Hematopoietic multipotent progenitor cell treated with erythropoietin and hydrocortisone succinate and interleukin-3 and kit ligand, for 6 days (in vitro differentiated cells): ENCODE measurements at regions not wholly inside any gene's neighbourhood (a gene's known extent, or its start where the extent isn't known, plus 50 kb on each side); places are given as distances from the start of the nearest gene placed in this dataset.

Source experiments
- DNase-seq: peaks from one replicate; pipeline ENCODE4 v3.0.0-alpha.2; 2015

DNA sequence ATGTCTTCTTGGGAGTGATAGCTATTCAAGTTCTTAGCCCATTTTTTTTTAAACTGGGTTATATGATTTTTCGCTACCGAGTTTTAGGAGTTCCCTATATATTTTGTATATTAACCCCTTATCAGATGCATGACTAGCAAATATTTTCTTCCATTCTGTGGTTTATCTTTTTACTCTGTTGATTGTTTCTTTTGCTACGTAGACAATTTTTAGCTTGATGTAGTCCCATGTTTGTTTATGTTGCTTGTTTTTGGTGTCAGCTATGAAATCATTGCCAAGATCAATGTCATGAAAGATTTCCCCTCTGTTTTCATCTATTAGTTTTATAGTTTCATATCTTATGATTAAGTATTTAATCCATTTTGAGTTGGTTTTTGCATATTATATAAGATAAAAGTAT lies 480.5 kb downstream of the CDH11 start:
- DNase-seq, result no peak

DNA sequence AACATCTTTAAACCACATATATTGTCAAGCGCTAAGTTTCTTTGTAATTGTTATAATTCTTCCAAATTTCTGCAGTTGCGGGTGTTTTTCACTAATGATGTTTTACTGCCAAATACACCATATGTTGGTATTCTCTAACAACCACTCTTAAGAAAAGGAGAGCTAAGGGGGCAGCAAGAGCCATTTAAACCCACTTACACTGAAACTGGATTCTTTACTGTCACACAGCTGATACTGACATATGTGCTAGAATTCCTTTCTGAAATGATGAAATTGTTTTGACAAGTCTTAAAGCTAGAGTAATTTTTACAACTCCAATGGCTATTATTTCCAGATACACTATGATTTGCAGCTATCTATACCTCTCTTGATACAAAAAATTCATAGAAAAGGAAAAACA lies 483.1 kb downstream of the CDH11 start:
- no peak for DNase-seq

DNA sequence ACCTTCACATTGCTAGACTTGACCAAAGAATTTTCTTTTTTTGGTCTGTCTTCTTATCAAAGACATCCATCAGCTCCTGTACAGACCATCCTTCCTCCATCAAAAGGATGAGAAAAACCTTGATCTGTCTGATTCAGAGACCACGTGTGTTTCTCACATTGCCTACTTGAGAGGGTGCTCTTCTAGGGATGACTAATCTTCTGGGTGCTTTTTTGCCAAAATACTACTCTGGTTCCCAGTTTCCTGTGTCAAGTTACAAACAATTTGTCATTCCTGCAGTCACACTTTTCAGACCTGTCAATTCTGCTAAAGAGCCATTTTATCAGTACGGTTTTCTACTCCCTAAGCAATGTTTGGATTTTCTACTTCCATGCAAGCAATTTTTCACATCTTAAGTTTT lies 492.2 kb downstream of the CDH11 start:
- DNase-seq, result no peak

DNA sequence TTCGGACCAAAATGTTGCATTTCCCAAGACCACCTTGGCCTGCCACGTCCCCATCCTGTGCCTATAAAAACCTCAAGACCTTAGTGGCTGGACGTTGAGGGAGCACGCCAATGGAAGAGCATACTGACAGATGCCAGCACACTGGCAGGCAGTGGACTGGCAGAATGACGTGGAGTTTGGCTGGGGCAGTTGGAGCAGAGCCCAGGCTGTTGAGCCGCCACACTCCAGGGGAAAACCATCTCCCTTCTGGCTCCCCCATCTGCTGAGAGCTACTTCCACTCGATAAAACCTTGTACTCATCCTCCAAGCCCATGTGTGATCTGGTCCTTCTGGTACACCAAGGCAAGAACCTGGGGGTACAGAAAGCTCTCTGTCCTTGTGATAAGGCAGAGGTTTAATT lies 494.1 kb downstream of the CDH11 start:
- no peak for DNase-seq

DNA sequence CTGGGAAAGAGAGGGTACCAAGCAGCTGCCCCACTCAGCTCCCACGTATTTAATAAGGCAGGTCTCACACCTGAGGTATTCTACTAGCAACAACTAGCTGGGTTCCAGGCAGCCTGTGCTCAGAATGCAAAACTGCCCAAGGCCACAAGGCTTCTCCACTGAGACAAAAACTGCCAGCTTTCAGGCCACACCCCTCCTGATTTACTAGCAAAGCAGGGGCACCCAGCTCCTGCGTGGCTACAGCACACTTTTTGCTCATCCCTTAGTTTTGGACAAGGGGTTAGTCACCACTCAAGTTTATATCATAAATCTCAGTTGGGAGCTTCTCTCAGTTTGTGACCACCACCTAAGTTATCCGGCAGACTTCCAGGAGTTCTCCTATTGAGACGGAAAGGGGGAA lies 494.6 kb downstream of the CDH11 start:
- no peak for DNase-seq

DNA sequence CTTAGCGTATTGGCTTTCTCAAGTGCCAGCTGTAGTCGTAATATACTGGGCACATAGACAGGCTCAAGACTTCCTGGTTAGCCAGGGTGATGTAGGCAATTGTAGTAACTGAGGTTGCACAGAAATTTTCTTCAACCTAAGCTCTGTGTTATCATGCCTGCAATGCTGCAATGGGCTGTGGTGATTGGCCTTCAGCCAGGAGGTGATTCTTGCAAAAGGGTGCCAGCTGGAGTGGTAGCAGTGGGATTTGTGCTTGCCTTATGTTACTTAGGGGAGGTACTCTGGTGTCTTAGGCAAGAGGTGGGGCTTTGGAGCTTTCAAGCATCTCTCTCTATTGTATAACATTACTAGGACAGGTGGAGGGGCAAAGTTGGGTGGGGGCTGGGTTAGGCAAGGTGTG lies 495.1 kb downstream of the CDH11 start:
- DNase-seq, result no peak

DNA sequence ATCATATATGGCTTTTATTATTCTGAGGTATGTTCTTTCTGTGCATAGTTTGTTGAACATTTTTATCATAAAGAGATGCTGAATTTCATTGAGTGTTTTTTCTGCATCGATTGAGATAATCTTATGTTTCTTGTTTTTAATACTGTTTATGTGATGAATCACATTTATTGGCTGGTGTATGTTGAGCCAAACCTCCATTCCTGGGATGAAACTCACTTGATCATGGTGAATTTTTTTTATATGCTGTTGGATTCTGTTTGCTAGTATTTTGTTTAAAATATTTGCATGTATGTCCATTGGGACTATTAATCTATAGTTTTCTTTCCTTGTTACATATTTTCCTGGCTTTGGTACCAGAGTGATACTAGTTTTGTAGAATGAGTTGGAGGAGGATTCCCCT lies 500.2 kb downstream of the CDH11 start:
- DNase-seq, result no peak

DNA sequence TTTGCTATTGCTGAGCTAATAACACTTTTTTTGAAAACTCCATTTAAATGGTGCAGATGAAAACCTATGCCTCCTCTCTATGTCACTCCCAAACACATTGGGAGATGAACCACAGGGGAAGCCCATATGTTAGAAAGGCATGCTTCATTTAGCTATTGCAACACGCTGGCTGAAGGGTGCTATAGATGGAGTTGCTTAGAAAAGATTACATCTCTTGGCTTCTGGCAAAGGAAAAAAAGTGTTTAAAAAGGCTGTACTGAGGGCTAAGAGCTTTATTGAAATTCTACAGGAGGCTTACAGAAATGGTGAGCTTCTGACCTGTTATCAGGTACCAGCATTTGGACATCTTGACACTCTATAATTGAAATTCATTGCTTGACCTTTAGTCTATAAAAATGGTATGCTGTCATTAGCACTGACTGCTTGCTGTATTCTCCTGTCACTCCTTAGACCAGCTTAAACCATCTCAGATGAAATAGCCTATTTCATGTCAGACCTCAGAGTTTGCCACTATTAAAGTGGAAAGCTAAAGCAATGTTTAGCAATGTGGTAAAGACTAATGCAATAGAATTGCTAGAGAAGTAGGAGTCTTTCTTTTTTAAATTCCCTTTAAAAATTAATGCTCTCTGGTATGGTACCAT lies 503.9 kb downstream of the CDH11 start:
- DNase-seq, result no peak

DNA sequence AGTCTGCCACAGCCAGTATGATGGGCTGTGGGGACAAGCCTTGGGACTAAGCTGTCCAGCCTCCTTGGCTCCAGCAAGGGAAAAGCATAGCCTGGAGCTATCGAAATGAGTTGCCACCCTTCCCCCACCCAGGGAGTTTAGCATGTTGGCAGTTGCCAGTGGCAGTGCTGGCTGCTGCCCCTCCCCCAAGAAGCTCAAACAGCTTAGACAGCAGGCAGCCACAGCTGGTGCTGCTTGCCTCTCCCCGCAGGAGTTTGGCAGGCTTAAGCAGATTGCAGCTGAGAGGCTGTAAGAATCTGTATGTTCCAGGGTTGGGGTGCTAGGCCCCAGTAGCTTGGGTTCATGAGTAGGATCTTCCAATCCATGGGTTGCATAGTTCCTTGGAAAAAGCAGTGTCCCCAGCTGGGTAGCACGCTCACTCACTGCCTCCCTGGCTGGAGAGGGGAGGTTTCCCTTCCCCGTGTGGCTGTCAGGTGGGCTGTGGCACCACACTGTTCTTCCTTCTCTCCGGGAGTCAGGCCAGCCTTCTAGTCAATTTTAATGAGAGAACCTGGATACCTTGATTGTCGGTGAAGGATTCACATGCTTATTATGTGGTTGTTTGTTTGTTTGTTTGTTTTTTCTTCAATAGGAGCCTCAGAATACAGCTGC lies 506.1 kb downstream of the CDH11 start:
- DNase-seq, result no peak

DNA sequence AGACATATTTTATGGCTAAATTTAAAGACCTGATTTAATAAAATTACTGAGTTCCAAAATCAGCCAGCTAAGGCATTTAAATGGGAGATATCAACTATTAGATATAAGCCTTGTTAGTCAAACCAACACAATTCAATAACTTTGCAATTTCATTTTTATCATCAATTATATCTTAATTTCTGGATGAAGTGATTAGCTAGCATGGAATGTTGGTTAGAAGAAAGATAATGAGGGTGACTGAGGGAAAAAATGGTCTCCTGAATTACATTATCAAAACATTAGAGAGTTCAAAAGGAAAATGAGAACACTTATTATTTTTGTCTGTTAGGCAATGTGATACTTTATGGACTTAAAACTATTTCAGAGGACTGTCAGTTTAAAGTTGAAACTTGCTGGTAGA lies 525.7 kb downstream of the CDH11 start:
- DNase-seq, result no peak

DNA sequence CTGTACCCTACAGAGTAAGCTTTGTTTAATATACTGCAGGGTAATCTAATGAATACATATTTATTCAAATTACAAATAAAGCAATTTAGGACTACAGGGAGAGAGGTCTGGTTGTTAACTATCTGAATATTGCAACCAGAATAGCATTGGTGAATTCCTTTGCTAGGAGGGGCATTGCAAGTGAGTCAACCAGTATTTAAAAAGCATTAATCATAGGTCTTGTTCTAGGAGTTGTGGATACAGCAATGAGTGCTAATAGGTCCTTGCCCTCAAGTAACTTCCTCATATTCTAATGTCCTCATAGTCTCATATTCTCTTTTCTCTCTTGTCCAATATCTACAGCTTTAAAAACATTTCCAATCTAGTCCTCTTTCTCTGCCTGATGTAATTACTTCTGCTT lies 531.4 kb downstream of the CDH11 start:
- no peak for DNase-seq

DNA sequence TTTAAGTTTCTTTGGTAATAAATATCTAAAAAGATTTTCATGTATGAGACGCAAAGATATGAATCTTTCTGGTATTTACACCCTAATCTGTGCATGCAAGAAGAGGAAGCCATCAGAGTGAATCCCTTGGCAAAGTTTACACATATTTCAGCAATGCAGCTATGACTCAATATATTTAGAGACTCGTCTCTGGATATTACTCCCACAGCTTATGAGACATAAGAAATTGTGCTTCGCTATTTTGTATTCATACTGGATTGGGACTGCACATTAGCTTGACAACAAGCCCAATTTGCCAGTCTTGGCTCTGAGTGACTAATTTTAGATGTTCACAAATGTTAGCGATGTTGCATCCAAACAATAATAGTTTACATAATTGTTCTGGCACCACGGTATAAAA lies 532.0 kb downstream of the CDH11 start:
- no peak for DNase-seq

DNA sequence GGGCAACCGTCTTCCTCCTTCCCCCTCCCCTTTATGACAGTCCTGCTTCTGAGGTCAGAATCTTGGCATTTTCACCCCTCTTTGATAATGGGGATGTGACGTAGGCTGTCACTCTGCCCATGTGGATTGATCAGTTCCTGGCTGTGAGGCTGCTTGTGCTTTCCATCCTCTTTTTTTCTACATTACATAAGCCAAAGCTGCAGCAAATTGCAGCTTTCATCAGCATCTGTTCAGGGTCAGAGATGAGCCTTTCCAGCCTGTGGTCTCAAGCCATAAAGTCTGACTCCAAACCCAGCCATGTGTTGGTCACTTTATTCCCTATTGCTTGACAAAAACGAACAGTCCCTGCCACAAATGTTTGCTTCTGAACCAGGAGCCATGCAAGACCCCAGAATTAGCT lies 535.1 kb downstream of the CDH11 start:
- DNase-seq, result no peak

DNA sequence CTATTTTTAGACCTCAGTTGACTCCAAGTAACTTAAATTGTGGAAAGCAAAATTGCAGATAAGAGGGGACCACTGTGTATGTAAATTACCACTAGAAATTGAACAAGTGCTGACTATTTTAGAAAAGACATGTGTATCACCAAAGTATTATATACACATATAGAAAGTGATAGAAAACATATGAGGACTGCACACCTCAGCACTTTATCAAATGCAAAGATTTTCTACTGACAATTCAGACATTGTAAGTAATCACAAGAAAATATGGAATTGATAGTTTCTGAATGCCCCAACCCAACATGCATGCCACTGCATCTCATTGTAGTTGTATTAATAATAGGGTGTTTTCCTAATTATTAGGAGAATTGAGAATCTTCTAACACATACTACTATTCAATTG lies 536.5 kb downstream of the CDH11 start:
- DNase-seq, result no peak

DNA sequence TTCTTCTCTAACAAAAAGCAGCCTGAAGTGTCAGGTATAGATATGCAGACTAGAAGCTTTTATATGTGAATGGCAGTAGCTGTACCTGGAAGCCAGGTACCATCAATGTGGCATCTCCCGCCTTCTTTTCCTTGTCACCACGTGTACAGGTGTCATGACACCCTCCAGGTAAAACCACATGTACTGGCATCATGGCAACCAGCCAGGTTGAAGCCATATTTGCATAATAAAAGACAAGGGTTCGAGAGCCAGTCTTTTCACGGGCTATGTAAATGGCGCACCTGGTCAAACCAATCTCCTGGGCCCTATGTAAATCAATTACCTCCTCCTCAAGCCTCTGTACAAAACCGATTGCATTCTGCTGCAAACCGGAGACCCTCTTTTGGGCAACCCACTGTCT lies 541.3 kb downstream of the CDH11 start:
- DNase-seq, result no peak

DNA sequence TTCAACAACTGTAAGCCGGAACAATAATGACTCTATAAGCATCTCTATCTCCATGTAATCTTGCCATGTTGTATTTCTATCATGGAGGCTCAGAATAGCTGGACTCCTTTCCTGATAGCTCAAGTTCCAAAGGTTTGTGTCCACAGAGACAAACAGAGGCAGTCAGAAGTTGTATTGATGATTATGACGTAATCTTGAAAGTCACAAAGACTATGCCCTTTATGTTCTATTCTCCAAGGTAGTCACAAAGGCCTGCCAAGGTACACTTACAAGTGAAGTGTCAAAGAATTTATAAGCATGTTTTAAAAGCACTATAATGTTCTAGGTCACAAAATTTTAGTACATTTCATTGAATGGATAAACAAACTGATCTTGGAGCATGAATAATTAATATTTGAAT lies 542.2 kb downstream of the CDH11 start:
- DNase-seq, result no peak

DNA sequence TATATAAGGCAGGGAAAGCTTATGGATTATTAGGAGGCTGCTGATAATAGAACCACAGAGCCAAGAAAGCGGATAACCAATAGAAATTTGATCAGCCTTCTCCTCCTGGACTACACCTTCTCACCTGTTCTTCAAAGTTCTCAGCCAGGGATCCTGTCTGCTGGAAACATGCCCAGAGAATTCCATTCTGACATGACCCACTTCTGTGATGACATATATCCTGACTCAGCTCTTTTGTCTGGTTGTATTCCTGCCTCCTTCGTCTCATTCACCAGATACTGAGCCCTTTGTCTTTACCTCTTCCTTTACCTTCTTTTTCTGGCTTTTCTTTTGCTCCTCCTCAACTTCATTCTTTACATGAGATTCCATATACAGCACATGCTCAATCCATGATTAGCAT lies 576.1 kb downstream of the CDH11 start:
- DNase-seq, result no peak

DNA sequence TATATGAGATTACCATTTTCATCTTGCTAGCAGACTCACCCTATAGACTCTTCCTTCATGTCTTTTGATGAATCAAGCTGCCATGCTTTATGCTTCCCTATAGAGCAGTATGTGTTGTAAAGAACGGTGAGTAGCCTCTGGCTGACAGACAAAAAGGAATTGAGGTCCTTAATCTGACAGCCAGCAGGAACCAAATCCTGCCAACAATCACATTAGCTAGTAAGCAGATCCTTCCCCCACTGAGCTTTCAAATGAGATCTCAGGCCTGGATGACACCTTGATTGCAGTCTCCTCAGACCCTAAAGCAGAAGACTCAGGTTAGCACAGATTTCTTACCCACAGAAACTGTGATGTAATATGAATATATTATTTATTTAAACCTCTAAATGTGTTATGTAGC lies 577.0 kb downstream of the CDH11 start:
- no peak for DNase-seq

DNA sequence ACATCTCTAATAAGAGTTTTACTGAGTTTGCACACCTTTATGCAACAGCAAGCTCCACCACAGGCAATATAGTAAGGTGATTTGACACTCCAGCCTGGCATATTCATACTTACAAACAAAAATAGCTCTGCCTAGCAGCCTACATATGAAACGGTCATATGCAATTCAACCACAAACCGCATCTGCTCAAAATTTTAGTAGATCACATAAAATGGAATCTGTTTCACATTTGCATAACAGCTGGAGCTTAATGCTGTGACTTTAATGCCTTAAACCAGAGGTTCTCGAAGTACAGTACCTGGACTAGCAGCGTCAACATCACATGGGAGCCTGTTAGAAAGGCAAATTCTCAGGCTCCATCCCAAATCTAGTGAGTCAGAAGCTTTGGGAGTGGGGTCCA lies 578.4 kb downstream of the CDH11 start:
- no peak for DNase-seq

DNA sequence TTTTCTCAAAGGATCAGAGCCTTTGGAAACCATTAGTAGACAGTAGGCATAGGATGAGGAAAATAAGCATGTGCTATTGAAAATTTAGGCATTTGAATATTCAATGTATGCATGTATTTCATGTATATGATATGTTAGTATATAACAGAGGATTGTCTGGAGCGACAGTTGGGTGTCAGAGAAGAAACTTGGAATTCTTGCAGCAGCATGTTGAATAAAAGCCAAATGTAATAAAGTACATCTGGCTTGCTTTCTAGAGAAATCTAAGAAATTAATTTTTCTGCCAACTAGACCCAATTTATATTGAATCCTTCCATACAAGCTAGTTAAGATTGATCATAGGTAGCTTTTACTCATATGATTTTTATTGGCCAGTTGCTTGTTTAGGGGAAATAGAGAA lies 578.8 kb downstream of the CDH11 start:
- no peak for DNase-seq

DNA sequence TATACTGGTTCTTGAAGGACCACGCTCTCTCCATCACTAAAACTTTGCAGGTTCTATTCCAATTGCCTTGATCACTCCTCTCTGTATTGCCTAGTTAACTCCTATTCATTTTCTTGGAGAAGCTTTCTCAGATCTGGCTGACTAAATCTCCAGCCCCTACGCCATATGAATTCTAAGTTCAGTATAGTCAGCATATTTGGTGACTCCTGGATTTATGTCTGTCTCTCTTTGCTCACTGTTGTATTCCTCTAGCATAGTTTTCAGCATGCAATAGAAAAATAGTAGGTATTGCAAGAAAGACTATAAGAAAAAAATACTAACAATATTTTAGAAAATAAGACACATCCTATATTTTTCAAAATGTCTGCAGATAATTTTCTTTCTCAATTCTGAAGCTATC lies 579.7 kb downstream of the CDH11 start:
- DNase-seq, result no peak

DNA sequence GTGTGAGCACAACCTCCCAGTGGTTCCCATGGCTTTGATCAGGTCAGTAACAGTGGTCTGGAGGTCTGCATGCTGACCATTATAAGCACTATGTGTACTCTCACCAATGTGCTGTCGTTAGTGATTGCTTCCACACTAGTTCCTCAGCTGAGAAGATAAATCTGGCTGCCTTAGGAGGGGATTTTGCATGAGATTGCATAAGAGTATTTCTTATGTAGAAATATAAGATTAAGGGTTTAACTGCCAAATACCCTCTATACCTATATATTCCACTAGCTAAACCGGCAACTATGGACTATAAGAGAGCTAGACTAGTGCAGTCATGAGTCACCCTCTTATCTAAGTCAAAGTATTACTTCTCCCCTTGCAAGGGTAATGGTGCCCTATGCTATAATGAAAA lies 580.2 kb downstream of the CDH11 start:
- no peak for DNase-seq

DNA sequence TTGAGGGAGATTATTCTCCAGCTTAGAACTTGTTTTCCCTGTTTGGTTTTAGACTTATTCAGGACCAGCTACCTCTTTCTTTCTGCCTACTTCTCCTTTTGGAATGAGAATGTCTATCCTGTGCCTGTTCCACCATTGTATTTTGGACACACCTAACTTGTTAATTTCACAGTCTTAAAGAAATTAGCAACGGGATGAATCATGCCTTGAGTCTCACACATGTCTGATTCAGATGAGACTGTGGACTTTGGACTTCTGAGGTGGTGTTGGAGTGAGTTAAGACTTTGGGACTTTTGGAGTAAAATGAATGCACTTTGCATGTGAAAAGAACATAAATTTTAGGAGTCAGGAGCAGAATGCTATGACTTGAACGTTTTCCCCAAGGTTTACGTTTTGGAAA lies 581.4 kb downstream of the CDH11 start:
- no peak for DNase-seq

DNA sequence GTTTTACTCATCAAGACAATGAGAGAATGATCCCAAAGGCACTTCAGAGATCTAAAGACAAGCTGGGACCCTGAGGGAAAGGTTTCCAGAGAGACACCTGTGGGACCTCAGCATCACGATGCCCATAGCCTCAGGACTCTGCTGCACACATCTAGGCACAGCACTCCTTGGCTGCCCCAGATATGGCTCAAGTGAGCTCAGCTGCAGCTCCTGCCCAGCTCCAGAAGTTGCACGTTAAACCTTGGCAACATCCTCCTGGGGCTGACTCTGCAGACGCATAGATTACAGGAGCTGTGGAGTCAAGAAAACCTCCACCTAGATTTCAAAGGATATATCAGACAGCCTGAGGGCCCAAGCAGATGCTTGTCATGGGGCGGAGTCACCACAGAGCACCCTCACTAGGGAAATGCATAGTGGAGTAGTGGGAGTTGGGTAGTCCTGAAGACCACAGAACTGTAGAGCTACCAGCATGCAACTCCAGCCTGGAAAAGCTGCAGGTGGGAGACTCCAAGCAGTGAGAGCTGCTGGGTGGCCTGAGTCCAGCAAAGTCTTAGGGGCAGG lies 582.0 kb downstream of the CDH11 start:
- no peak for DNase-seq

DNA sequence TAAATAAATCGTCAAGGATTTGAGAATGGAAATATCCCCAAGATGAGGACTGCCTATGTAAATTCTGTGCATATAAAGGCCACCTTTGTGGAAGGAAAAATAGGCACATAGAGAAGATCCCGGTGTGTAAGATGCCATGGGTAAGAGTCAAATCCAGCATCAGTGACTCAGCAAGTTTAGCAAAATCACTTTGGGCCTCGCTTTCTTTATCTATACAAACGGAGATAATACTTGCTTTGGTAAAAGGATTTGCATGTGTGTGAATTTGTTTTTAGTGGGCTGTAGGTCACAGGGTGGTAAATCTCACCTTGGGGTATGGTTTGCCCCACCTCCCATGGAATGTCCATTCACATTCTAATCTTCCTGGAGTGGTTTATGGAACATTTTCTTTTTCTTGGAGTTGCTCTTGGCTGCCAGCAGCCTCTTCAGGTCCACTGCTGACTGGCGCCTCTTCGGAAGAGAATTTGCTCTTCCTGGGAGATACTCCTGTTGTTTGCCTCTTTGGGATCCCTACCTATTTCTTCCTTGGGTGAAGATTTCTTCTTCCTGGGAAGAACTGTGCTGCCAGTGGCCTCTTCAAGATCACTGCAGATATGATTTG lies 587.6 kb downstream of the CDH11 start:
- DNase-seq, result no peak
